ENCODE measurements at regions not wholly inside any gene's neighbourhood (a gene's known extent, or its start where the extent isn't known, plus 50 kb on each side); places are given as distances from the start of the nearest gene placed in this dataset.

GRCh38 chr2:64338910-64339500, 115.0 kb upstream of the LGALSL start:
- no peak for DNase-seq

- no peak for DNase-seq
Measured at GRCh38 chr2:64341461-64341860, 112.5 kb upstream of the LGALSL start.

- no peak for DNase-seq
Measured at GRCh38 chr2:64342195-64343099, 111.5 kb upstream of the LGALSL start.

GRCh38 chr2:64344999-64345576, 108.9 kb upstream of the LGALSL start:
- no peak for DNase-seq

- DNase-seq: no peak
Measured at GRCh38 chr2:64345998-64346397, 108.0 kb upstream of the LGALSL start.

- DNase-seq: no peak
Measured at GRCh38 chr2:64348386-64349130, 105.4 kb upstream of the LGALSL start.

GRCh38 chr2:64349131-64349530, 104.8 kb upstream of the LGALSL start:
- no peak for DNase-seq

GRCh38 chr2:64350996-64351395, 103.0 kb upstream of the LGALSL start:
- no peak for DNase-seq

GRCh38 chr2:64352292-64352691, 101.7 kb upstream of the LGALSL start:
- DNase-seq: no peak

- DNase-seq: no peak
Measured at GRCh38 chr2:64354857-64355680, 98.9 kb upstream of the LGALSL start.

GRCh38 chr2:64356906-64357305, 97.1 kb upstream of the LGALSL start:
- DNase-seq: no peak

- no peak for DNase-seq
Measured at GRCh38 chr2:64359171-64359891, 94.6 kb upstream of the LGALSL start.

- peak; percentile 28 for DNase-seq
Measured at GRCh38 chr2:64359892-64360657, 93.9 kb upstream of the LGALSL start.

- DNase-seq: no peak
Measured at GRCh38 chr2:64361151-64361938, 92.6 kb upstream of the LGALSL start.

GRCh38 chr2:64362562-64363026, 91.4 kb upstream of the LGALSL start:
- no peak for DNase-seq

GRCh38 chr2:64363140-64363539, 90.8 kb upstream of the LGALSL start:
- no peak for DNase-seq

GRCh38 chr2:64363848-64364247, 90.1 kb upstream of the LGALSL start:
- DNase-seq: no peak

GRCh38 chr2:64367444-64368232, 86.3 kb upstream of the LGALSL start:
- no peak for DNase-seq

GRCh38 chr2:64369706-64370105, 84.3 kb upstream of the LGALSL start:
- DNase-seq: no peak
